IPS-NIHi7 (cell line): ENCODE measurements at regions not wholly inside any gene's neighbourhood (a gene's known extent, or its start where the extent isn't known, plus 50 kb on each side); places are given as distances from the start of the nearest gene placed in this dataset.
A peak's percentile ranks its signal among the peaks of the same experiment; 100 is the strongest.

Source experiments
- DNase-seq: peaks from one replicate; pipeline ENCODE4 v3.0.0; 2012; ENCODE audit warnings: mixed read lengths; ENCODE audit errors: extremely low spot score

DNA sequence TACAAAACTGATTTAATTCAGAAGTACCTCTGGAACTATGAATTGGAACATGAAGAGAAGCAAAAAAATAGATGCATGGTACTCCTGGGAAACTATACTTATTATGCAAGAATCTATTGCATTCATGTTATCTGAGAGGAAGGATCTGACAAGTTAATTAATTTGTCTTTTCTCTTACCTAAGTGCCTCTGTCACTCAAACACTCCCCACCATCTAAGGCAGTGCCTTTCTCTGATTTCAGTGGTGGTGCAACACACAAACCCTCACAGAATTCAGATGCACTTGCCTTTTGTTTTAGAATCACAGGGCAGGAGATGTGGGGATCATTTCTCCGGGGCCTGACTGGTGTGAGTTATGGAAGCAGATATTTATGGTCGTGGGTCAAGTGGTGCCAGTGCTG, 52.5 kb upstream of the C9orf72 start:
- DNase-seq = no peak

DNA sequence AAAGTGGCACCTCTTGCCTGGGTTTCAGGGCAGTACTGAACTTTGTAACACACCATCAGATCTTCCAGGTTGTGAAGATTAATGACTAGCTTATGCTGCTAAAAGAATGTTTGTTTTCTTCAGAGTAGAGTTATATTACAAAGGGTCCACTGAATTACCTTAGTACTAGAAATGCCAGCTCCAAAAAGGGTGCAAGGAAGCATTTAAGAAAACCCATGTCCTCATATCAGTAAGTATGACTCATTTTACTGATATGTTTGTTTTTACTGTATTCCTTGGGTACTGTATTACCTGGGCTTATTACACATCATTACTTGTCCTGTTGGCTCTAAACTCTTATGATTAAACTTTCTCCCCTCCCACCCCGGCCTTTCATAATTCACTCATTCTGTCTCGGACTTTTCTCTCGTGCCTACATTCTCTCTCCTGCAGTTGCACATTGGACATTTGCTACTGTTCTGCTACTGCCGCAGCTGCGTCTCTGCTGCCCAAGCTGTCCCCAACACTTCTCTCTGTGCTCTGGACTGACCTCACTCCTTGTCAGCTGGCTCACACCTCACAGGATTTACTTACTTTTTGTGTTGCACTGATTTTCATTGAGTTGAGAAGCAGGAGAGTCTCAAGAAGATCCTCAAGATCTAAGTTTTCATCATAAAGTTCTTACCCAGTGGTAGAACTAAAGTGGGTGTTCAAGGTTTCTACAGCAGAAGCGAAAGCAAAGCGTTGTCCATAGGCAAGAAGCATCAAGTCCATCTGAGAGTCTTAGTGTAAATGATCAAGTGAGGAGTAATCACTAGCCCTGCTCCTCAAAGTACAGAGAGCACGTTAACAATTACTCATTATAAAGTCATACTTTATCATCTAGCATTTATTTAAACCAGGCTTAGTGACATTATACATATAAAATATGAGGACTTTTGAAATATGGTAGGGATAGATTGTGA, 53.2 kb upstream of the C9orf72 start:
- DNase-seq = no peak

- DNase-seq = no peak
Observed at GRCh38 chr9:27627188-27627564, 53.9 kb upstream of the C9orf72 start.

DNA sequence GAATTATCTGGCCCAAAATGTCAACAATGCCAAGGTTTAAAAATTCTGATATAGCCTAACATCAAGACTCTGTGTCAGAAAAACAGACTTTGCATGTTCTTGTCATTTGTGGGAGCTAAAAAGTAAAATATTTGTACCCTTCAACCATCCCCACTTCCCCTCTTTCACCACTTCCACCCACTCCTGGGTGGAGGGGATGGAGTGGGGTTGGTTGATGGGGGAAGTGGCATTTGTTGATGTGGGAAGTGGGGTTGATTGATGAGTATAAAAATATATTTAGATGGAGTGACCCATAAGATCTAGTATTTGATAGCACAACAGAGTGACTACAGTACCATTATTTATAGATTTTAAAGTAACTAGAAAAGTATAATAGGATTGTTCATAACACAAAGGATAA, 55.0 kb upstream of the C9orf72 start:
- DNase-seq = no peak

- DNase-seq = no peak
Observed at GRCh38 chr9:27629425-27629824, 56.1 kb upstream of the C9orf72 start.

GRCh38 chr9:27632254-27632653, 59.0 kb upstream of the C9orf72 start:
- DNase-seq = no peak

DNA sequence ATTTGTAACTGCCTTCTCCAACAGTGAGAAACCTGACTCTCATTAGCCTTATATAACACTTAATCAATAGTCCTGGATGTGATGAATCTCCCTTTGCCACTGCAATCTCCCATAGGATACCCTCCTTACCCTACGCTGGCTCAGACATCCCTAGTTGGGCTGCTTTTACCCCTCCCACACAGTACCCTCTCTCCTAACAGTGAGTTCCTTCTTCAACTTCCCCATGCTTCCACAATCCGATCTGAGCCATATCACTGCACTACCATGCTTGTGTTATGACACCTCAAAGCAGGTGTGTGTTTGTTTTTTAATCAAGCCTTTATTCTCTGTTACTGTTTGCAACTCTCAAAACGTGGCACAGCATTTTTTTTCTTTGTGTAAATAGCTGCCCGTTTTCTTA, 60.5 kb upstream of the C9orf72 start:
- DNase-seq = no peak

GRCh38 chr9:27634879-27635278, 61.6 kb upstream of the C9orf72 start:
- DNase-seq = no peak

GRCh38 chr9:27638716-27639115, 65.4 kb upstream of the C9orf72 start:
- DNase-seq = no peak

DNA sequence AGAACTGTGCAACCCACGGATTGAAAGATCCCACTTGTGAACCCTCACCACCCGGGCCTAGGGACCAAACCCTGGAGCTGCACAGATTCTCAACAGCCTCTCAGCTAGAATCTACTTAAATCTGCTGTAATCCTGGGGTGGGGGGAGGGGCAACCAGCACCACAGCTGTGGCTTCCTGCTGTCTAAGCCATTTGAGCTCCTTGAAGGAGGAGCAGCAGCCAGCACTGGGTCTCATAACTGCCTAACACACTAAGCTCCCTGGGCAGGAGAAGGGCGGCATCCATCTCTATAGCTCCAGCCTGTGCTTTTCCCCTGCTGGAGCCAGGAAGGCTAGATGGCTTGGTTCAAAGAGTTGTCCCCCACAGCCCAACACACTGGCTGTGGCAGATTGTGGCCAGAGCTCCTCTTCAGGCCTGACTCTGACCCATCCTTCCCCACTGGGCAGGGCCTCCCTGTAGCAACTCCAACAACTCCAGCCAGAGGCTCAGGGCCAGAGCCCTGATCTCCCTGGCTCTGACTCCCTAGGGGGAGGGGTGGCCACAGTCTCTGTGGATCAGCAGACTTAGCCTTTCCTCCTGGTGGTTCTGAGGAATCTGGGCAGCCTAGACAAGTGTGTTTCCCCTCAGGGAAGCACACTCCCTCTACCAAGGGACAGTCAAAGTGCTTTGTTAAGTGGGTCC, 72.0 kb upstream of the C9orf72 start:
- DNase-seq = no peak

DNA sequence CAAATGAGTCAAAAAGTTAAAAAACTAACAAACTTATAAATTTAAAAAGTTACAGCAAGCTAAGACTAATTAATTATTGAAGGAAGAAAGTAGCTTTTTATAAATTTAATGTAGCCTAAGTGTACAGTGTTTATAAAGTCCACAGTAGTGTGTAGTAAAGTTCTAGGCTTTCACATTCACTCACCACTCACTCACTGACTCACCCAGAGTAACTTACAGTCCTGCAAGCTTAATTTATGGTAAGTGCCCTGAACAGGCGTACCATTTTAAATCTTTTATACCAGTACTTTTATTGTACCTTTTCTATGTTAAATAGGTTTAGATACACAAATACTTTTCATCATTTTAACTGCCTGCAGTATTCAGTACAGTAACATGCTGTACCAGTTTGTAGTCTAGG, 80.0 kb upstream of the C9orf72 start:
- no peak for DNase-seq

DNA sequence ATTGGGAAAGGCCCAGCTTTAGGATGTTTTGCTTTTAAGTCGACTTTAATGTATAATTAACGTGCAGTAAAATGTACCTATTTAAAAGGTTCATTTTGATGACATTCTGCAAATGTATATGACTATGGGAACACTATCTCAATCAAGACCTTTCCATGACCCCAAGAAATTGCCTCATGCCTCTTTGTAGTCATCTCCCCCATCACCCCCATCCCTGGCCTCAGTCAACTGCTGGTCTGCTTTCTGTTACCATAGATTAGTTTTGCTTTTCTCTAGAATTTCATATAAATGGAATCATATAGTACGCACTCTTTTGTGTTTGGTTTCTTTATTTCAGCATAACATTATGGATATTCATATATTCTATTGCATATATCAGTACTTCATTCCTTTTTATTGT, 80.7 kb upstream of the C9orf72 start:
- no peak for DNase-seq

DNA sequence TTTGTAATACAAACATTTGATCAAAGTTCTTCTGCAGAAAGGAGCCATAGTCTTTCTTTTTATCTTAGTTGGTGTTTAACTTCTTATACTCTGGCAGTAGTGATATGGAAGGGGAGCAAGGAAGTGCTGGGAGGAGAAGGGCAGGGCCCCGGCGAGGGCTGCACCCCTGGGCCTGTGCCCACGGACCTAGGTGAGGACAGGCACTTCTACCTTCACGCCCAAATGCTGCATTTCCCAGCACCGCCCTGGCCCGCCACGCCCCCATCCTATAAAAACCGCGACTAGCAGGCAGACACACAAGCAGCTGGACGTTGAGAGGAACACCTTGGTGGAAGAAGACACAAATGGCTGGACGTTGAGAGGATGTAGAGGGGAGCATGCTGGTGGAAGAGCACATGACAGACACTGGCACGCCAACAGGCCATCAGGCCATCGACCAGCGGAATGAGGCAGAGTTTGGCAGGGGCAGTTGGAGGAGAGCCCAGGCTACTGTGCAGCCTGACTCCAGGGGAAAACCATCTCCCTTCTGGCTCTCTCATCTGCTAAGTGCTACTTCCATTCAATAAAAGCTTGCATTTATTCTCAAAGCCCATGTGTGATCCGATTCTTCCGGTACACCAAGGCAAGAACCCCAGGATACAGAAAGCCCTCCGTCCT, 81.5 kb upstream of the C9orf72 start:
- DNase-seq = no peak

DNA sequence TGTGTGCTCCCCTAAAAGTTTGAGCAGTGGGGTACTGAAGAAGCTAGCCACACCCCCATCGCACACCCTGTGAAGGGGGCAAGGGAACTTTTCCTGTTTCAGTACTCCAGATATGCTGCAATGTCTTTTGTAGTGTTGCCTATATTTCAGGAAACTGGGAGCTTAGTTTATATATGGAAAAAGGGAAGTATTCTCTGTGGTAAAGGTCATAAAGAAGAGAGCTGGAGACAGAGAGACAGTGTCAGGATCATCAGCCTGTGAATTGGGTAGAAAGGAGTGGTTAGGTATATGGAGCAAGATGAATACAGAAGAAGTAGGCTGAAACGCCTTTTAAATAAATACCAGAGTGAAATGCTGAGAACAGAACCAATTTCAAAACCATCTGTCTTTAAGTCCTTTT, 82.2 kb upstream of the C9orf72 start:
- DNase-seq = no peak

DNA sequence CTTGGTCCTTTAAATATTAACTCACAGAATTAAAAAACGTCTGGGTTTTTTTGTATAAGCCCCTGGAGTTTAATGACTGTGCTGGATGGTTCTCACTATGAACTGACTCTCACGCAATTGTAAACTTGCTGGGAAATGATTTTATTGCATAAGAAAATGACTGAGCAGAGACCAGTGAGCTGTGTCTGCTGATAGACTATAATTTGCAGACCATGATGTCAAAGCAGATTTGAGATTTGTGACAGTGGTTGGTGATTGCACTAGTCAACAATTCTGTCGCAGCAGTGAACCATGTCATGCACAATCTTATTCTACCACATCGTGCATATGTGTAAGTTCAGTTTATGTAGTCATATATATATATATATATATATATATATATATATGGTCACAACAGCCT, 85.7 kb upstream of the C9orf72 start:
- no peak for DNase-seq

DNA sequence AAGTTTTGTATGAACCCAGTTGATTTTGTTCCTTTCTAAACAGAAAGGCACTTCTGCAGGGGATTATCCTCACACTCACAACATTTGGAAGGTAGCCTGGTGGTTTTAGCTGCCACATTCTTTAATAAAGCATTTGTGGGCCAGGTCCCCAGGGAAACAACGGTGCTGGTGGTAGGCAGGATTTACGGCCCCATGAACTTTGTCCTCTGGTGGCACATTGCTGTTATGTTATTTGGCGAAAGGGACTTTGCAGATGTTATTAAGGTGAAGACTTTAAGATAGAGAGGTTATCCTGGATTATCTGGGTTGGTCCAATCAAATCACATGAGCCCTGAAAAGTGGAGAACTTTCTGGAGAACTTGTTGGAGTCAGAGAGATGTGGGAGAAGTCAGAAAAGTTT, 86.3 kb upstream of the C9orf72 start:
- no peak for DNase-seq

DNA sequence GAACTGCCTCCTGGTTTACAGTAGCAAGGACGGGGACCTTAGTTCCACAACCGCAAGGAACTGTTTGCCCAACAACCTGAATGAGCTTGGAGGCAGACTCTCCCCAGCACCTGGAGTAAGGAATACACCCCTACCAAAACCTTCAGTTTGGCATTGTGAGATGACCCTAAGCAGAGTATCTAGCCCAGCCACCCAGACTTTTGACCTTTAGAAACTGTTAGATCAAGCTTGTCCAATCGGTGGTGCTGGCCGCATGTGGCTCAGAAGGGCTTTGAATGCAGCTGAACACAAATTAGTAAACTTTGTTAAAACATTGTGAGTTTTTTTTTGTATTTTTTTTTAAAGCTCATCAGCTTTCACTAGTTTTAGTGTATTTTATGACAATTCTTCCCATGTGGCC, 86.9 kb upstream of the C9orf72 start:
- no peak for DNase-seq

DNA sequence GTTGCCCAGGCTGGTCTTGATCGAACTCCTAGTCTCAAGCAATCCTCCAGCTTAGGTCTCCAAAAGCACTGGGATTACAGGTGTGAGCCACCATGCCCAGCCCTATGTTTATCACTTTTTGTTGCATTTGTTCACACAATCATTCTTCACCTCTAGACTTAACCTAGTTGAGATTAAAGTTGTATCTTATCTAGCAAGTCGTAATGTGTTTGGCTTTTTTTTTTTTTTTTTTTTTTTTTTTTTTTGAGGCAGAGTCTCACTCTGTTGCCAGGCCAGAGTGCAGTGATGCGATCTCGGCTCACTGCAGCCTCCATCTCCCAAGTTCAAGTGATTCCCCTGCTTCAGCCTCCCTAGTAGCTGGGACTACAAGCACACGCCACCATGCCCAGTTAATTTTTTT, 90.2 kb upstream of the C9orf72 start:
- no peak for DNase-seq

DNA sequence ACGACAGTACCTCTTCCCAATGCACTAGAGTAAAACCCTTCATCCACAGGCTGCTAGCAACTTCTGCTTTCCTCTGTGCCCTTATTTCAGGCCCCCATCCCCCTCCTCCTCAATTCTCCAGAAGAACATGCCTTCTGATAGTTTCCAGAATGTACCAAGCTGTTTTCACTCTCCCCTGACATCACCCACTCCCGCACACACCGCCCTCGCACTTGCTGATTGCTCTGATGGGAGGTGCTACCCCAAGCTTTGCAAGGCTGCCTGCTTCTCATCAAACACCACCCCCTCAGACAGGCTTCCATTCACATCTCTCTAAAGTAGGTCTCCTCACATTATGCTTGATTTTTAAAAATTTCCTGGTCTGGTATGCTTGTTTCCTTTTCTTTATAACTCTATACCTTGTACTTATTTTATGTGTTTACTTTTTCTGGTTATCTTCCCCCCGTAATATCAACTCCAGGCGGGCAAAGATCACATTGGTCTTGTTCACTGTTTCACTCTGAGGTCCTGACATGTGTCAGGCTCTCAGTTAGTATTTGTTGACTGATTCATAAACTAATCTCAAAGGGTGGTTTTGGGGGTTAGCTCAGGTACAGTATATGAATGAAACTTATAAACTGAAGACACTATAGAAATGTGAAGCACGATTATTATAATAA, 91.0 kb upstream of the C9orf72 start:
- DNase-seq = peak; percentile 25

DNA sequence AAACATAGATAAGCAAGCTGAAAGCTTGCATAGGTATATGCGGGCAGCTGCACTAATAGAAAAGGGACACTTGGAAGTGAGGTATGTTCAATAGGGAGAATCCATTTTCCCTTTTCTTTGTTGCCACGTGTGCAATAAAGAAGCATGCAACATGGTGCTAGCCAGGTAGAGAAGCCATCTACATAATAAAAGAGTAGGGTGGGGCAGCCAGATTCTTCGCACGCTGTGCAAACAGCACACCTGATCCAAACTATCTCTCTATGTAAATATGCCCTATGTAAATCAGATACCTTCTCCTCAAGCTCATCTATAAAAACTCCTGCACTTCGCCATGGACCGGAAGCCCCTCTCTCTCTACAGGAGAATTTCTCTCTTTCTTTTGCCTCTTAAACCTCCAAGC, 91.9 kb upstream of the C9orf72 start:
- DNase-seq = no peak

GRCh38 chr9:27668280-27668679, 95.0 kb upstream of the C9orf72 start:
- no peak for DNase-seq

- no peak for DNase-seq
Observed at GRCh38 chr9:27671636-27672035, 98.4 kb upstream of the C9orf72 start.
